Hippocampal formation (tissue), 2 donors: ENCODE measurements at regions not wholly inside any gene's neighbourhood (a gene's known extent, or its start where the extent isn't known, plus 50 kb on each side); places are given as distances from the start of the nearest gene placed in this dataset.

Experiments
- DNase-seq, 2 donors: peaks; one replicate each; lab custom pipeline; 2025; lab: John Stamatoyannopoulos, UW

DNA sequence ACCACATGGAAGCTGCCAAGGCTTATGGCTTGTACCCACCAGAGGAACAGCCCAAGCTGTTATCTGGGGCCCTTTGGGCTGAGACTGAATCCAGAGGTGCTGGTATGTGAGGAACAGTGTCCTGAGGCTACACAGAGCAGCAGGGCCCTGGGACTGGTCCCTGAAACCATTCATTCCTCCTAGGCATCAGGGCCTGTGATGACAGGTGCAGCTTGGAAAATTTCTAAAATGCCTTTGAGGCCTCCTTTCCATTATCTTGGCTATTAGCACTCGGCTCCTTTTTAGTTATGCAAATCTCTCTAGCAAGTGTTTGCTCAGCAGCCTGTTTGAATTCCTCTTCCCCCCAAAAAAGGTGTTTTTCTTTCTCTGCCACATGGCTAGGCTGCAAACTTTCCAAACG lies 1151.7 kb upstream of the LRRN3 start:
- DNase-seq, result no peak

DNA sequence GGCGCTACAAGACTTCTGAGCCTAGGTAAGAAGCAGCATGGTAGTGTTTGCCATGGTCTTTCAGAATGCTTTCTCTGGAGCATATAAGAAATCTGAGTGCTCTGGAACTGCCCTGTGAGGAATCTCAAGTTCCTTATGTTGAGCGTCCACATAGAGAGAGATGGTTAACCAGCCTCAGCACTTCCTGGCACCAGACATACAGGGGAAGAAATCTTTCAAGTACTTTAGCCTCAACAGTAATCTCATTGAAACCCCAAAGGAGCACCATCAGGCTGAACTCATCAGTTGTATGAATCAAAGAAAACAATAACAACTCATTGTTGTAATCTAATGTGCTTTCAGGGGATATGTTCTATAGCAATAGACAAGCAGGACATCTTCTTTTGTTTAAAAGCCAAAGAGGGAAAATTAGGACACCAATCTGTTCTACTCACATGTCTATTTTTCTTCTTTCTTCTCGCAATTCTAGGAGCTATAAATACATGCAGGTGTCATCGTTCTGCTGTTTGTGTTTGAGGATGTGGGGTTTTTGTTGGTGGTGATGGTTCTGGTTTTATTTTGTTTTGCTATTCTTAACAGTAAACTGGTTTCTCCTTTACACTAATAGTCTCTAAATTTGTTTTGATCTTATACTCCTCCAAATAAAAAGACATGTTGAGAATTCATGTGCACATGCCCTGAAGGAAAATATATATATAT lies 1145.0 kb upstream of the LRRN3 start:
- DNase-seq, result no peak

DNA sequence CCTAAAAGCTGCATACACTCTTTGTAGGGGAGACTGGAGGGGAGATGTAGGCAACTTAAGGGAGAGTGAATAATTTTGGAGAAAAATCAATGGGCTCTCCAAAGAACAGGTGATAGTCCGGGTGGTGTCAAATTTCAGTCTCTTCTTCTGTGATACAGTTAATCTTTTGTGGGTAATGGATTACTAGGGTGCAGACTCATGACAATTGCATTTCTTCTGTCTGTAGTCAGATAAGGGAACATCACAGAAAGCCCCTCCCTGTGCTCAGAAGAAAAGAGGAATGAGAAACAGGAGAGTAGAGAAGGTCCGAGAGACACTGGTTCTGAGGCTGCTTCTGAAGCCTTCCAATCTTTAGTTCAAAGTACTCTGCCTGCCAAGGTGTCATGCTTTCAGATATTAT lies 1140.7 kb upstream of the LRRN3 start:
- no peak for DNase-seq

DNA sequence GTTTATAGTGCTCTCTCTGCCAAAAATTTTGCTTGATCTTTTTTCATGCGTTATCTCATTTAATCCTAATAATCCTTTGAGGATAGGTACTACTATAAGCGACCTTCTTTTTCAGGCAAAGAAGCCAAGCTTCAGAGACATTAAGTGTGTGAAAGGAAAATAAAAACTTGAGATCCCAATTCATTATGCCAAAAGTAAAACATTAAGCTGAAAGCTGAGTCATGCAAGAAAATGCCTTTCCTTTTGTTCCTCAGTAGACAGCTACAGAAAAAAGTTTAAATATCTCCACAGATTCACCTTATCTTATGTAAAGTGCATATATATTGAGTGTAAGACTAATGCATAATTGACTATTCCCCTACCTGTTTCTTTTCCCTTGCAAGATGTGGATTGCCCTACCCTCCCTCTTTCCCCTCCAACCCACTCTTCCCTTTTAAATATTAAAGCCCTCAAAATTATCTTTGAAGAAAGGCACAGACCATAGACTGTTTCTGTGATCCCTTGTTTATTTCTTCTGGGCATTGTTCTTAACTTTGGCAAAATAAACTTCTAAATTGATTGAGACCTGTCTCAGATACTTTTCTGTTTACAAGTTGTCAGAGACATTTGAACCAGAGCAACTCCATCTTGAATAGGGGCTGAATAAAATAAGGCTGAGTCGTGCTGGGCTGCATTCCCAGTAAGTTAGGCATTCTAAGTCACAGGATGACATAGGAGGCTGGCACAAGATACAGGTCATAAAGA lies 1139.9 kb upstream of the LRRN3 start:
- DNase-seq, result no peak

DNA sequence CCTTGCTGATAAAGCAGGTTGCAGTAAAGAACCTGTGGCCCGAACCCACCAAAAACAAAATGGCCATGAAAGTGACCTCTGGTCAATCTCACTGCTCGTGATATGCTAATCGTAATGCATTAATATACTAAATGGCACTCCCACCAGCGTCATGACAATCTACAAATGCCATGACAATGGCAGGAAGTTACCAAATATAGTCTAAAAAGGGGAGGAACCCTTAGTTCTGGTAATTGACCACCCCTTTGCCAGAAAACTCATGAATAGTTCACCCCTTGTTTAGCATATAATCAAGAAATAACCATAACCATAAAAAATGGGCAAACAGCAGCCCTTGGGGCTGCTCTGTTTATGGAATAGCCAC lies 1139.4 kb upstream of the LRRN3 start:
- no peak for DNase-seq

DNA sequence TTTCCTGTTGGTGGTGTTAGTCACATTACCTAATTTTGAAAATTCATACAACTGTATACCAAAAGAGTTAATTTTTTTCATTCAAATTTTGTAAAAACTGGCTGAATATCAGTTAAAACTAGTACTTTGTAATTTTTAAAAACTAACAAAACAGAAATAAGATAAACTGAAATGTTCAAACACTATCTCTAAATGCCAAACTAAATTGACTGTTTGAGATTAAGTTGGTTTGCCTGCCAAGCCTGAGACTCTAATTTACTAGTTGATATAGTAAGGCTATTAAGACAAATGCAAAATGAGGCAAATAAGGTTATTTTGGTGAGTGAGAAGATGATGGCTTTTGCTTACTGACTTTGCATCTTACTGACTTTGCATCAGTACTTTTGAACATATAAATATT lies 1134.9 kb upstream of the LRRN3 start:
- no peak for DNase-seq

DNA sequence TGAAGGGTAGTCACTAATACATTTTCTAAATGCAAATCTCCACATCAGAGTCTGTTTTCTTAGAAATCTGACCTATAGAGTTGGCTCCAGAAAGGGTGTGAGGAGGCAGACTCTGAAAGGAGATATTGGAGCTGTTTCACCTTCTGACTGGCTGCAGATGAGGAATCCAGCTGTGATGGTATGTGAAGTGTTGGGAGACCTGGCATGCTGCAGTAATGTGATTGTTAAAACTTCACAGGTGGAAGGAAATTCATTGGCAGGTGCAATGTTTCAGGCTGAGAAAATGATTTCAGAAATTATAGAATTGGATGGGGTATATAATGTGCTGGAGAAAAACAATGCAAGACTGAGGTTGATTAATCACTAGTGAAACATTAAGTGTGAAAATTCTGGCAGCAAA lies 1134.0 kb upstream of the LRRN3 start:
- DNase-seq, result no peak

DNA sequence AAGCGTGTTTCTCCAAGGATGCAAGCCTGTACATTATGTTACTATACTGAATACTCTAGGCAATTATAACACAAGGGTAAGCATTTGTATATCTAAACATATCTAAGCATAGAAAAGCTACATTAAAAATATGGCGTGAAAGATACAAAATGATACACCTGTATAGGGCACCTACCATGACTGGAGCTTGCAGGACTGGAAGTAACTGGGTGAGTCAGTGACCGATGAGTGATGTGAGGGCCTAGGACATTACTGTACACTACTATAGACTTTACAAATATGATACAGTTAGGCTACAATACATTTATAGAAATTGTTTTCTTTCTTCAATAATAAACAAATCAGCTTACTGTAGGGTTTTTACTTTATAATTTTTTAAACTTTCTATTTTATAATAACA lies 1127.2 kb upstream of the LRRN3 start:
- DNase-seq, result no peak

GRCh38 chr7:109964780-109965179 lies 1126.1 kb upstream of the LRRN3 start:
- no peak for DNase-seq

DNA sequence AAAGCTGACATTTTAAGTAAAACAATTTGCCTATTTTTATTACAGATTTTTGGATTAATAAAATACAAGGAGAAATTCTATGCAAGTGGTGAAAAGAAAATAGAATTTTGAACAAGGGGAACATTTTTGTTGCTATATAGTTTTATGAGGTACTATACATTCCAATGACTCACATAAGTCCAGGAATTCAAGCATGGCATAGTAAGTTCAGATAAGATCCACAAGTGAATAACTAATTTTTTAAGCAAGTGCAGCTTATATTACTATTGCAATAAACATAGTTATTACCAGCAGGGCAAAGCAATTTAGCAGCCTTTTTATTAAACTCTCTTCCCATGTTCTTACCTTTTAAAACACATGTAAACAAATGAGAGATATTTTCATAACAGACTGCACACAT lies 1123.5 kb upstream of the LRRN3 start:
- no peak for DNase-seq

GRCh38 chr7:109983618-109984017 lies 1107.3 kb upstream of the LRRN3 start:
- DNase-seq, result no peak

GRCh38 chr7:109984729-109985128 lies 1106.2 kb upstream of the LRRN3 start:
- no peak for DNase-seq

GRCh38 chr7:109986701-109987100 lies 1104.2 kb upstream of the LRRN3 start:
- DNase-seq, result no peak

GRCh38 chr7:109996411-109996810 lies 1094.5 kb upstream of the LRRN3 start:
- DNase-seq, result no peak

DNA sequence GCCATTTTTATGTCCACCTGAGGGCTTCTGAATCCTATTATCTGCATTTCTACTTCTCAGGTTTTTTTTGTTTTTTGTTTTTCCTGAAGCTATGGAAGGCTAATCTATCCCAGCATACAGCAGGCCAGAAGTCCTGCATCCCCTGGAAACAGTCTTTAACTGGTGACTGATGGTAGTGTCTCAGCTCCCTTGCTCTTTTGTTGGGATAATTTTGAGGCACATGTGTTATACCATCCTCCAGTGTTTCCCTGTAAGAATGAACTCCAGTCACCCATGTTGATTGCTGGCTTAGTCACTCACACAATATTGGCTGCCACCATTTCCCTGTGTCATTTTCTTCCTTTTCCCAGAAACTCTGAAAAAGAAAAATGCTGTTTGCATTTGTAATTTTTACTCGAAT lies 1094.0 kb upstream of the LRRN3 start:
- no peak for DNase-seq

DNA sequence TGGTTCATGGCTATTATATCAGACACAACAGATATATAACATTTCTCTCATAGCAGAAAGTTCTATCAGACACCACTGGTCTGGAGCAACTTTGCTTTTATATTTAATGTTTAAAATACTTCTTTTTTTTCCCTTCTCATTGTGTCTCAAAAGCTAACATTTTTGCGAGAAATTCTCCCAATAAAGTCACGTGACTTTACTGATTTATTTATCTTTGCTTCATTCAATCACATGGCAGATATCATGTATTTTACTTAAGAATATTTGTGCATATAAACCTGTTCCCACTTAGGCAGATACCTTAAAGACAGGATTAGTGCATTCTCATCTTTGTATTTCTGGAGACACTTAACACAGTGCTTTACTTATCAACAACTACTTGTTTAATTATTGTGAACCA lies 1093.1 kb upstream of the LRRN3 start:
- DNase-seq, result no peak

DNA sequence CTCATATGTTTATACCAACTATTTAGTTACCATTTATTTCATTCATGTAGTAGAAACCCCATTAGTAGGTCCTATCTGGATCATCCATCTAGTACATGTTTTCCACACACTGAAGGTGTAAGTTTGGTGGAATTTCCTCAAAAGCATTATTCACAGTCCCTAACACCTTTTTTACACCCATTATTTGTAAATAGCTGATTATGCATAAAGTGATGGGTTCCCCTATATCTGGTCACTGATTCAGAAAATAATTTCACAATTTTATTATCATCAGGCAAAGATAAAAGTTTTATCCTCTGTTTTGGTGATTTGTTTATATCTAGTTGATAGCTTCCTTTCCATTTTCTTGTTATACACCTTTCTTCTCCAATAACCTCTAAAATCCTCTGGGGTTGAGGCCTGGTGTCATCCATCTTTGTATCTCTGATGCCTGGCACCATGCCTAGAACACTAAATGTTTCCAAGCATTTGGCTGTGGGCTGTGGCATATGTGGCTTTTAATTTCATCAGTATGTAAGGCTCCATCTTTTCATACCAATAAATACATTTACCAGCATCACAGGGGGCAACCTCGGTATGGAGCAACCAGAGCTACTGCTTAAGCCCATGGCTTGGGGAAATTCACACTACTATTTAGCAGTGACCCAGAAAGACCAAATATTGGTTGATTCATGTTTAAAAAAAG lies 1089.5 kb upstream of the LRRN3 start:
- DNase-seq, result no peak

GRCh38 chr7:110003827-110004226 lies 1087.1 kb upstream of the LRRN3 start:
- no peak for DNase-seq

GRCh38 chr7:110007320-110008063 lies 1083.4 kb upstream of the LRRN3 start:
- no peak for DNase-seq

DNA sequence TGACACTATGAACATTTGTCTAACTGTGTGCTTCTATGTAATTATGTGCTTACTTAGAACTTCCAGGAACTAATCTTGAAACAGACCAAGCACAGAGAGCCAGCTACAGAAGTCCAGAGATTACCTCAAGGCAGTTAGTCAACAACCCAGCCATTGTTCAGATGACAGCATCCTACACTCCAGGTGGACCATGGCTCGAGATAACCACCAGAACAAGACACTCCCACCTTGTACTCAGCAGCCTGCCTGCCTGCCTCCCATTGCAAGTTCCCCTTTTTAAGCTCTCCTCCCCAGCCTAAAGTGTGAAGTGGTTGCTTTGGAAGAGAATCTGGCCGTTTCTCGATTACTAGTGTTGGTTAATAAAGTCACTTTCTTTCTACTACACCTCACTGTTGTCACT lies 1080.6 kb upstream of the LRRN3 start:
- no peak for DNase-seq

DNA sequence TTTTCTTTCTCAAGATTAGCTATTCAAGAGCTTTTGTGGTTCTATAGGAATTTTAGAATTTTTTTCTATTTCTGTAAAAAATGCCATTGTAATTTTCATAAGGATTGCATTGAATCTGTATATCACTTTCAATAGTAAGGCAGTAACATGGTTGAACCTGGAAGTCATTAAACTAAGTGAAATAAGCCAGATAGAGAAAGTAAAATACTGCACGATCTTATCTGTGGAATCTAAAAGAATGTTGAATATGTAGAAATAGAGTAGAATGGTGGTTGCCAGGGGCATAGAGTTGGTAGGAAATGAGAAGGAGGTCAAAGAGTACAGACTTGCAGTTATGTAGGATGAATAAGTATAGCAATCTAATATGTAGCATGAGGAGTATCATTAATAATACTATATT lies 1073.5 kb upstream of the LRRN3 start:
- no peak for DNase-seq

- no peak for DNase-seq
These were observed 1063.5 kb upstream of the LRRN3 start for GRCh38 chr7:110027385-110027784.

DNA sequence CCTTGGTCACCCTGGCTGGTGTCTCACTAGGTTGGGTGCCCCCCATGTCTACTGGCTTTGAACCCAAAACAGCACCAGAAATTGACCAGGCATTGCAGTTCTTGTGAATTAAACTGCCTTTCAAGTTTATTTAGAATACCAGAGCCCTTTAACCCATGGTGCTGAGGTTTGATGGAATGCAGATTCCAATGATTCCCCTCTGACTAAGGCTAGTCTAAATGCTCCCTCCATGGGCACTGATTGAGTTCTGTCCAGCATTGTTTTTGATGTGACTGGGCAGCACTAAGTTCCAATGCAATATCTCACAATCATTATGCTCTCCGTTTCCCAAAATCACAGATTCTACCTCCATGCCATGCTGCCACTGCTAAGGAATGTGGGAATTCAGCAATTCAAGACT lies 1047.4 kb upstream of the LRRN3 start:
- no peak for DNase-seq
